Endothelial cell of umbilical vein (primary cell): ENCODE measurements at regions not wholly inside any gene's neighbourhood (a gene's known extent, or its start where the extent isn't known, plus 50 kb on each side); places are given as distances from the start of the nearest gene placed in this dataset.

Experiments used
- EZH2 ChIP-seq: IDR thresholded peaks from 2 replicates; pipeline ENCODE4 v1.6.1; 2012; ENCODE audit warnings: borderline replicate concordance, low read depth, mild to moderate bottlenecking, moderate library complexity, low read length, inconsistent platforms; ENCODE audit not compliant: severe bottlenecking
- FOS ChIP-seq: IDR thresholded peaks from 2 replicates; pipeline ENCODE4 v1.6.1; 2011; ENCODE audit warnings: mild to moderate bottlenecking, low read length, moderate library complexity, borderline replicate concordance; ENCODE audit not compliant: insufficient read depth
- GATA2 ChIP-seq: IDR thresholded peaks from 2 replicates; pipeline ENCODE4 v1.7.0; 2011; ENCODE audit warnings: low read depth, mild to moderate bottlenecking, moderate library complexity, mixed read lengths, low read length; ENCODE audit not compliant: insufficient read length, insufficient read depth
- JUN ChIP-seq: IDR thresholded peaks from 2 replicates; pipeline ENCODE4 v1.6.1; 2011; ENCODE audit warnings: borderline replicate concordance, low read depth; ENCODE audit not compliant: insufficient read length, insufficient read depth
- MYC ChIP-seq: IDR thresholded peaks from one replicate; pipeline ENCODE4 v1.6.1; 2011; ENCODE audit warnings: mild to moderate bottlenecking, low read depth, low read length
- POLR2A ChIP-seq: IDR thresholded peaks from 2 replicates; pipeline ENCODE4 v1.6.1; 2012; ENCODE audit warnings: low read depth, mild to moderate bottlenecking, control low read depth, low read length
- POLR2AphosphoS5 ChIP-seq: IDR thresholded peaks from 2 replicates; pipeline ENCODE4 v1.6.1; 2012; ENCODE audit warnings: low read depth, mild to moderate bottlenecking, control low read depth, low read length, moderate library complexity; ENCODE audit not compliant: insufficient read depth
- TF ChIP-seq, protein P1 (sequence below), 2 donors: IDR thresholded peaks; 1 replicate in 1 of 2; 2 replicates in 1 of 2; pipeline ENCODE4 v1.5.1; 2011; ENCODE audit warnings: low read length in 2 of 2, mild to moderate bottlenecking in 2 of 2, moderate library complexity in 2 of 2, control low read depth in 1 of 2, inconsistent platforms in 1 of 2, low read depth in 1 of 2; ENCODE audit not compliant: insufficient read depth in 1 of 2; ENCODE audit errors: extremely low read depth in 1 of 2
- TF ChIP-seq, protein P2 (sequence below): IDR thresholded peaks from 2 replicates; pipeline ENCODE4 v1.6.1; 2011; ENCODE audit not compliant: insufficient read depth, insufficient read length

DNA sequence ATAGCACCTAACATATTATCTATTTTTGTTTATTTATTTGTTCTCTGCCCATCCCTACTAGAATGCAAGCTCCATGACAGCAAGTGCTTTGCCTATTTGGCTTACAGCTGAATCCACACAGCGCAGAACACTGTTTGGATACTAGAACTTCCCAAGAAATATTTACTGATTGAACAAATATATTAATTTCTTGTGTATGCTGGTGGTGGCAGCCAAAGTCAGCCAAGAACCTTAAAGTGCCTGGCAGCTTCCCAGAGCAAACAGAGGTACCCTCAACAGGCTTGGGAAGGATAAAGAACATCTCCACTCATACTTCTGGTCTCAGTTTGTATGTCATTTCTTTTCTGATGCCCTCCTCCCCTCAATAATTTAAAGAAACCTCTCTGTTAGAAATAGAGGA lies 111.8 kb upstream of the SLC25A36 start:
- TF ChIP-seq EZH2 (no peak), JUN (no peak), POLR2AphosphoS5 (no peak), POLR2A (no peak), MYC (no peak), GATA2 (no peak), FOS (no peak)
- TF ChIP-seq, protein P1, sequence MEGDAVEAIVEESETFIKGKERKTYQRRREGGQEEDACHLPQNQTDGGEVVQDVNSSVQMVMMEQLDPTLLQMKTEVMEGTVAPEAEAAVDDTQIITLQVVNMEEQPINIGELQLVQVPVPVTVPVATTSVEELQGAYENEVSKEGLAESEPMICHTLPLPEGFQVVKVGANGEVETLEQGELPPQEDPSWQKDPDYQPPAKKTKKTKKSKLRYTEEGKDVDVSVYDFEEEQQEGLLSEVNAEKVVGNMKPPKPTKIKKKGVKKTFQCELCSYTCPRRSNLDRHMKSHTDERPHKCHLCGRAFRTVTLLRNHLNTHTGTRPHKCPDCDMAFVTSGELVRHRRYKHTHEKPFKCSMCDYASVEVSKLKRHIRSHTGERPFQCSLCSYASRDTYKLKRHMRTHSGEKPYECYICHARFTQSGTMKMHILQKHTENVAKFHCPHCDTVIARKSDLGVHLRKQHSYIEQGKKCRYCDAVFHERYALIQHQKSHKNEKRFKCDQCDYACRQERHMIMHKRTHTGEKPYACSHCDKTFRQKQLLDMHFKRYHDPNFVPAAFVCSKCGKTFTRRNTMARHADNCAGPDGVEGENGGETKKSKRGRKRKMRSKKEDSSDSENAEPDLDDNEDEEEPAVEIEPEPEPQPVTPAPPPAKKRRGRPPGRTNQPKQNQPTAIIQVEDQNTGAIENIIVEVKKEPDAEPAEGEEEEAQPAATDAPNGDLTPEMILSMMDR (IDR thresholded peaks at IDR 0.05; ENCODE audit: extremely low read depth in 1 of 2, insufficient read depth in 1 of 2, low read depth in 1 of 2, low read length in 2 of 2), result no peak
- TF ChIP-seq, protein P2, sequence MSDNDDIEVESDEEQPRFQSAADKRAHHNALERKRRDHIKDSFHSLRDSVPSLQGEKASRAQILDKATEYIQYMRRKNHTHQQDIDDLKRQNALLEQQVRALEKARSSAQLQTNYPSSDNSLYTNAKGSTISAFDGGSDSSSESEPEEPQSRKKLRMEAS, result no peak
